Brain microvascular endothelial cell (primary cell): ENCODE measurements at regions not wholly inside any gene's neighbourhood (a gene's known extent, or its start where the extent isn't known, plus 50 kb on each side); places are given as distances from the start of the nearest gene placed in this dataset.

Source experiments
- DNase-seq: peaks from one replicate; pipeline ENCODE4 v3.0.0-alpha.2; 2020
- H3K27ac ChIP-seq: fragments of 250-450 bp; sonication (Bioruptor Pico); 2 replicates; pipeline ENCODE4 v1.5.1; 2020; ENCODE audit warnings: mild to moderate bottlenecking, moderate library complexity
- H3K27me3 ChIP-seq: fragments of 250-450 bp; sonication (Bioruptor Pico); replicated peaks from 2 replicates; pipeline ENCODE4 v1.5.1; 2020; ENCODE audit warnings: mild to moderate bottlenecking
- H3K36me3 ChIP-seq: fragments of 250-450 bp; sonication (Bioruptor Pico); replicated peaks from 2 replicates; pipeline ENCODE4 v1.5.1; 2020; ENCODE audit warnings: mild to moderate bottlenecking
- H3K4me3 ChIP-seq: 2 replicates; pipeline ENCODE4 v1.5.1; 2011; ENCODE audit warnings: low read depth, mild to moderate bottlenecking, control low read depth, low read length, moderate library complexity
- CTCF ChIP-seq: IDR thresholded peaks from 2 replicates; pipeline ENCODE4 v1.5.1; 2011; ENCODE audit warnings: low read depth, mild to moderate bottlenecking, moderate library complexity, low read length, control low read depth, inconsistent platforms; ENCODE audit errors: missing control alignments
- in situ Hi-C: cut with HindIII; loops from 2 replicates; pipeline ENCODE4 v1.10.0; 2017; ENCODE audit warnings: low sequenced_read_pairs, low pct_ligation_motif_present

GRCh38 chr3:178172121-178172520, 364.1 kb upstream of the KCNMB2 start:
- no peak for TF ChIP-seq CTCF
- no peak overlapping the region for H3K4me3 ChIP-seq

GRCh38 chr3:178174201-178174915, 361.9 kb upstream of the KCNMB2 start:
- no peak for TF ChIP-seq CTCF

More at GRCh38 chr3:178172121-178172520, 364.1 kb upstream of the KCNMB2 start:
- H3K27me3 ChIP-seq, result no peaks in the 10 kb centered on the region
- no peak overlapping the region for H3K27ac ChIP-seq
- in situ Hi-C loops, result no loop called here
- no peak for DNase-seq
- H3K36me3 ChIP-seq, result no peaks in the 10 kb centered on the region

GRCh38 chr3:178181088-178181487, 355.1 kb upstream of the KCNMB2 start:
- in situ Hi-C loops, result no loop called here
- no peak for DNase-seq
- Histone ChIP-seq H3K36me3 (no peaks in the 10 kb centered on the region), H3K4me3 (no peak overlapping the region), H3K27me3 (no peaks in the 10 kb centered on the region), H3K27ac (no peak overlapping the region)
- TF ChIP-seq CTCF, result no peak

More at GRCh38 chr3:178174201-178174915, 361.9 kb upstream of the KCNMB2 start:
- in situ Hi-C loops, result no loop called here
- H3K4me3 ChIP-seq, result no peak overlapping the region
- DNase-seq, result no peak
- no peaks in the 10 kb centered on the region for H3K36me3 ChIP-seq
- no peaks in the 10 kb centered on the region for H3K27me3 ChIP-seq
- no peak overlapping the region for H3K27ac ChIP-seq

- Histone ChIP-seq H3K27me3 (no peaks in the 10 kb centered on the region), H3K4me3 (no peak overlapping the region), H3K36me3 (no peaks in the 10 kb centered on the region), H3K27ac (no peak overlapping the region)
- in situ Hi-C loops, result no loop called here
- DNase-seq, result no peak
- TF ChIP-seq CTCF, result no peak
These were observed 354.5 kb upstream of the KCNMB2 start for GRCh38 chr3:178181784-178182183.

GRCh38 chr3:178182337-178182779, 353.9 kb upstream of the KCNMB2 start:
- DNase-seq, result no peak
- H3K36me3 ChIP-seq, result no peaks in the 10 kb centered on the region
- no peaks in the 10 kb centered on the region for H3K27me3 ChIP-seq
- no peak overlapping the region for H3K27ac ChIP-seq
- in situ Hi-C loops, result no loop called here
- no peak for TF ChIP-seq CTCF
- no peak overlapping the region for H3K4me3 ChIP-seq

- no peak for DNase-seq
- TF ChIP-seq CTCF, result no peak
- Histone ChIP-seq H3K27ac (no peak overlapping the region), H3K4me3 (no peak overlapping the region), H3K36me3 (no peaks in the 10 kb centered on the region), H3K27me3 (no peaks in the 10 kb centered on the region)
- in situ Hi-C loops, result no loop called here
These were observed 351.4 kb upstream of the KCNMB2 start for GRCh38 chr3:178184833-178185232.
